ENCODE measurements at regions not wholly inside any gene's neighbourhood (a gene's known extent, or its start where the extent isn't known, plus 50 kb on each side); places are given as distances from the start of the nearest gene placed in this dataset.

DNA sequence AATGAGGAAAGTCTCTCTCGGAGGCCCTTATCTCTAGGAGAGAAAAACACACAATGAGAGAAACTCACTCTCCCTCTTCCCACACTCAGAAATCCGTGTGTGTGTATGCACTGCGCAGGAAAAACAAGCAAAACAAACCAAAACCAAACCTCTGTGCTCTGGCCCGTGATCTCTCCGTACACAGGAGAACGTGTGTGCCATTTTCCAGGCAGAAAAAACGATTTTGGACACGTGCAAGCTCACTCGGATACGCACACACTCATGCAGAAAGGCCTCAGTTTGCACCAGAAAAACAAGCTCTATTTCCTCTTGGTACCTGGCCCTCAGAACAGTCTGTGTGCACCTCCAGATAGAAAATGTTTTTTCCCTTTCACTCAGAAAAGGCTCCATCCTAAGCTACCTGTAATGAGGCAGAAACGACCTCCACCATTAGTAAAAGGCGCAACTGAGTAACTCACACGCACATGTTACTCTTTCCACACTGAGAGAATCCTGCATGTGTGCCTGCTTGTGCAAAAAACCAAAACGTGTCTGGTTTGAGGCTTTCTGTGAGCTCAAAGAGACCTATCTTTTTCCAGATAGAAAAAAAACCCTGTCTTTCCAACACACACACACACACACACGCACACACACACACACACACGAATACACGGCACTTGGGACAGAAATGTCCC, 99.2 kb downstream of the EDN3 start:
- in situ Hi-C loops (cut with HindIII; ENCODE audit: low sequenced_read_pairs), result loop anchor here (5.0 kb wide), 1 partner anchor 42 kb away; no protein-coding TSS in a partner anchor
- DNase-seq (ENCODE audit: low read depth), result no peak
- TF ChIP-seq, protein P1, sequence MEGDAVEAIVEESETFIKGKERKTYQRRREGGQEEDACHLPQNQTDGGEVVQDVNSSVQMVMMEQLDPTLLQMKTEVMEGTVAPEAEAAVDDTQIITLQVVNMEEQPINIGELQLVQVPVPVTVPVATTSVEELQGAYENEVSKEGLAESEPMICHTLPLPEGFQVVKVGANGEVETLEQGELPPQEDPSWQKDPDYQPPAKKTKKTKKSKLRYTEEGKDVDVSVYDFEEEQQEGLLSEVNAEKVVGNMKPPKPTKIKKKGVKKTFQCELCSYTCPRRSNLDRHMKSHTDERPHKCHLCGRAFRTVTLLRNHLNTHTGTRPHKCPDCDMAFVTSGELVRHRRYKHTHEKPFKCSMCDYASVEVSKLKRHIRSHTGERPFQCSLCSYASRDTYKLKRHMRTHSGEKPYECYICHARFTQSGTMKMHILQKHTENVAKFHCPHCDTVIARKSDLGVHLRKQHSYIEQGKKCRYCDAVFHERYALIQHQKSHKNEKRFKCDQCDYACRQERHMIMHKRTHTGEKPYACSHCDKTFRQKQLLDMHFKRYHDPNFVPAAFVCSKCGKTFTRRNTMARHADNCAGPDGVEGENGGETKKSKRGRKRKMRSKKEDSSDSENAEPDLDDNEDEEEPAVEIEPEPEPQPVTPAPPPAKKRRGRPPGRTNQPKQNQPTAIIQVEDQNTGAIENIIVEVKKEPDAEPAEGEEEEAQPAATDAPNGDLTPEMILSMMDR (IDR thresholded peaks at IDR 0.05; ENCODE audit: low read depth, low read length, missing control alignments), result no peak
- H3K4me3 ChIP-seq (ENCODE audit: low read depth, low read length), result no peak overlapping the region

DNA sequence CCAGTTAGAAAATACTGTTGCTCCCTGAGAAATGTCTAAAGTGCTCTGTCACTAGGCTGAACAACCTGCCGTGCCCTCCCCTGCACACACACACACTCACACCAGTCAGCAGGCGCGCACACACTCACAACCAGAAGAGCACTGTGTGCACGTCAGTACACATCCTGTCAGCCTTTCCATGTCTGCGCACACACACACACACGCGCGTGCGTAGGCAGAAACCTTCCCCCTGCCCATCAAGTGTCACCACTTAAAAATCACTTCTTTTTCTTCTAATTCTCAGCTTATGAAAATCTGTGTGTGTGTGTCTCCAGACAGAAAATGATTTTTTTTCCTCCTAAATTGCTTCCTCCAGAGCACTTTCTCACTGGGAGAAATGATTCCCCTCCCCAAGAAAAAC, 100.3 kb downstream of the EDN3 start:
- in situ Hi-C loops (cut with HindIII; ENCODE audit: low sequenced_read_pairs), result loop anchor here (5.0 kb wide), 1 partner anchor 43 kb away; no protein-coding TSS in a partner anchor
- TF ChIP-seq, protein P1 (IDR thresholded peaks at IDR 0.05; ENCODE audit: low read depth, low read length, missing control alignments), result no peak
- H3K4me3 ChIP-seq (ENCODE audit: low read depth, low read length), result no peak overlapping the region
- no peak for DNase-seq (ENCODE audit: low read depth)

DNA sequence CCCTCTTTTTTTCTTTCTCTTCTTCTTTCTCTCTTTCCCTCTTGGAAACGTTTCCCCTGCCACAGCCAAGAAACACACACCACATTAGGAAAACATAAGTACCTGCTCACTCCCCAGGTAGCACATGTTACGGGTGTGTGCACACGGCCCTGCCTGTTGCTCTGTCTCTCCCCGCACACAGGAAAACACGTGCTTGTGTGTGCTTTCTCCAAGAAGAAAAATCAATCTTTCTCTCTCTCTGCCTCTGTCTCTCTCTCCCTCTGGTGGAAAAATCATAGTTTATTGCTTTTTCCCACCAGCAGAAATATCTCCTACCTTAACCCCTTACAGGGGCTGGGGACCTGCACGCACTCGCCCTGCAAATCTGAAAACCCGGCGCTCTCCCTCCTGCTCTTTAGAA, 102.3 kb downstream of the EDN3 start:
- in situ Hi-C loops (cut with HindIII; ENCODE audit: low sequenced_read_pairs), result loop anchor here (5.0 kb wide), 1 partner anchor 45 kb away; no protein-coding TSS in a partner anchor
- no peak overlapping the region for H3K4me3 ChIP-seq (ENCODE audit: low read depth, low read length)
- DNase-seq (ENCODE audit: low read depth), result no peak
- TF ChIP-seq, protein P1 (IDR thresholded peaks at IDR 0.05; ENCODE audit: low read depth, low read length, missing control alignments), result no peak

DNA sequence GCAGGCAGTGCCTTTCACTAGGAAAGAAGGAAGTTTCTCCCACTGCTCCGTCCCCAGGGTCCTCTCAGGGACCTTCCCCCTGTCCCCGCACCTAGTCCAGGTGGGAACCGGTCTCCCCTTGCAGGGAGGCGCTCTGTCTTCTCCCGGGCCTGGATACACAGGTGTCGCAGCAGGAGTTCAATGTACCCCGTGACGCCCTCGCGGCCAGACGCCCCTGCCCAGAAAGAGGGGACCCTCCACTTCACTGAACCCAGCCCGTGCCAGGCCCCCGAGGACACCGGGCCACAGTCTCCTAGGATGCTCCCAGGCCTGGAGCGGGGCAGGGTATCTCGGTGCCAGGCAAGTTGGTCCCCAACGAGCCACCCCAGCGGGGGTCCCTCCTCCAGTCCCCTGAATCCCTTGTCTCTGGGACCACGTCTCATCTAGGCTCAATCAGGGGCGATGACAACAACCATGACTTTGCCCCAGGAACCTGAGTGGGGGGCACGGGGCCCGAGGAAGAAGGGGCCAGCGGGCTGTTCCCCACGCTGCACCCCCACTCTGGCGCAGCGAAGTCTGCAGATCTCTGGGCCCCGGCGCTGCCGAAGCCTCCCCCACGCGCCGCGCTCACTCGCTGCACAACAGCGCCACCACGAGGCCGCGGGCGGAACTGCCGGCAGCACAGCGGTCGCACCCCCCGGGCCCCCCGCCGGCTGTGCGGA, 103.0 kb downstream of the EDN3 start:
- in situ Hi-C loops (cut with HindIII; ENCODE audit: low sequenced_read_pairs), result loop anchor here (5.0 kb wide), 1 partner anchor 46 kb away; no protein-coding TSS in a partner anchor
- TF ChIP-seq, protein P1 (IDR thresholded peaks at IDR 0.05; ENCODE audit: low read depth, low read length, missing control alignments), result peak; percentile 69
- H3K4me3 ChIP-seq (ENCODE audit: low read depth, low read length), result no peak overlapping the region
- no peak for DNase-seq (ENCODE audit: low read depth)

DNA sequence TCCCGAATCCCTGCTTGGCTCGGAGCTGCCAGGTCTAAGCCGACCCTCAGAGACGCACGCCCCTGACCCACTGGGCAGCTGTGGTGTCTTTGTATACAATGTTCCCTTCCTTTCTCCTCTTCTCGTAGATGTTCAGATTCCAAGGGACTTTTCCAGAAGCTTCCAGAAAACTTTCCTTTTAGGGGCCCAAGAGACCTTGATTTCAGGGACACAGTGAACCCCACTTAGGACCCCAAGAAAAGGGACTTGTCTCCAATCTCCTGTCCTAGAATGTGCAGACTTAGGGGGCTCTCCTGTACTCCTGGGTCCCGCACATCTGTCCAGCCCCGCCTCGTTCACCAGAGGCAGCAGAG, 103.5 kb downstream of the EDN3 start:
- no peak overlapping the region for H3K4me3 ChIP-seq (ENCODE audit: low read depth, low read length)
- in situ Hi-C loops (cut with HindIII; ENCODE audit: low sequenced_read_pairs), result loop anchor here (5.0 kb wide), 1 partner anchor 47 kb away; no protein-coding TSS in a partner anchor

DNA sequence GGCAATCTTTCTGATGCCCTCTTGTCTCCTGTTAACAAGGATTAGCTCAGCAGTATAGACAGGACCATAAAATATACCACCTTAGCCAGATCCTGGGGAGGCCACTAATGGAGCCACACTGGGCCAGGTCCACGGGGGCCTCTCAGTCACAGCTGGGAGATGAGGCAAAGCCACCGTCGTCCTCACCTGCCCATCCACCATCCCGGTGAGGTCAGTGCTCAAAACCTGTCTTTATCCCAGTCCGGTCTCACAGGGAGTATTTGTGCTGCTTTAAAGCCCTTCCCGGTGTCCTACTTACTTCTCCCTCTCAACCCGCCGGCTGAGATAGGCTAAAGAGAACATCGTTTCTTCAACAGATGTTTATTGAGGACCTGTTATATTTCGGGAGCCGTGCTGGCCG, 104.3 kb downstream of the EDN3 start:
- TF ChIP-seq, protein P1 (IDR thresholded peaks at IDR 0.05; ENCODE audit: low read depth, low read length, missing control alignments), result no peak
- in situ Hi-C loops (cut with HindIII; ENCODE audit: low sequenced_read_pairs), result loop anchor here (5.0 kb wide), 1 partner anchor 47 kb away; no protein-coding TSS in a partner anchor
- DNase-seq (ENCODE audit: low read depth), result no peak
- no peak overlapping the region for H3K4me3 ChIP-seq (ENCODE audit: low read depth, low read length)

More for the DNA sequence above, 103.5 kb downstream of the EDN3 start:
- DNase-seq (ENCODE audit: low read depth), result no peak
- TF ChIP-seq, protein P1 (IDR thresholded peaks at IDR 0.05; ENCODE audit: low read depth, low read length, missing control alignments), result peak; percentile 1
